Bronchial epithelial cell (primary cell): ENCODE measurements at regions not wholly inside any gene's neighbourhood (a gene's known extent, or its start where the extent isn't known, plus 50 kb on each side); places are given as distances from the start of the nearest gene placed in this dataset.
A peak's percentile ranks its signal among the peaks of the same experiment; 100 is the strongest.

ENCODE experiments used
- DNase-seq: peaks from one replicate; pipeline ENCODE4 v3.0.0-alpha.2; 2010; ENCODE audit warnings: low read depth
- FAIRE-seq: peaks from 2 replicates; lab custom pipeline; 2011; peaks lifted over from hg19 to GRCh38; lab: Jason Lieb, UNC
- H3K27me3 ChIP-seq: 2 replicates; pipeline ENCODE4 v1.5.1; 2011; ENCODE audit warnings: low read length; ENCODE audit not compliant: control insufficient read depth, insufficient read depth
- H3K36me3 ChIP-seq: 2 replicates; pipeline ENCODE4 v1.5.1; 2011; ENCODE audit warnings: low read length; ENCODE audit not compliant: control insufficient read depth, insufficient read depth
- H3K4me3 ChIP-seq: 2 replicates; pipeline ENCODE4 v1.5.1; 2011; ENCODE audit warnings: mild to moderate bottlenecking, low read depth, low read length, control low read depth
- CTCF ChIP-seq: IDR thresholded peaks from 2 replicates; pipeline ENCODE4 v1.5.1; 2011; ENCODE audit warnings: mild to moderate bottlenecking, moderate library complexity, low read length, control low read depth, inconsistent platforms; ENCODE audit not compliant: insufficient read depth, severe bottlenecking

- TF ChIP-seq CTCF = no peak
- Histone ChIP-seq H3K27me3 (no peaks in the 10 kb centered on the region), H3K4me3 (no peak overlapping the region), H3K36me3 (no peaks in the 10 kb centered on the region)
- FAIRE-seq (no peak), DNase-seq (no peak)
Measured at GRCh38 chr16:52631711-52632110, 84.8 kb upstream of the TOX3 start.

GRCh38 chr16:52630711-52631110 is 83.8 kb upstream of the TOX3 start:
- Histone ChIP-seq H3K27me3 (no peaks in the 10 kb centered on the region), H3K36me3 (no peaks in the 10 kb centered on the region), H3K4me3 (no peak overlapping the region)
- FAIRE-seq = no peak
- no peak for DNase-seq
- TF ChIP-seq CTCF = no peak

GRCh38 chr16:52629296-52629695 is 82.4 kb upstream of the TOX3 start:
- peak; percentile 90 for DNase-seq

GRCh38 chr16:52624891-52625290 is 77.9 kb upstream of the TOX3 start:
- no peak overlapping the region for H3K4me3 ChIP-seq
- H3K27me3 ChIP-seq = no peaks in the 10 kb centered on the region
- DNase-seq (peak; percentile 18), FAIRE-seq (no peak)
- no peaks in the 10 kb centered on the region for H3K36me3 ChIP-seq
- TF ChIP-seq CTCF = no peak

More at GRCh38 chr16:52629296-52629695, 82.4 kb upstream of the TOX3 start:
- H3K36me3 ChIP-seq = no peaks in the 10 kb centered on the region
- no peak overlapping the region for H3K4me3 ChIP-seq
- FAIRE-seq = no peak
- TF ChIP-seq CTCF = no peak
- no peaks in the 10 kb centered on the region for H3K27me3 ChIP-seq

GRCh38 chr16:52621651-52622050 is 74.7 kb upstream of the TOX3 start:
- Histone ChIP-seq H3K27me3 (no peaks in the 10 kb centered on the region), H3K36me3 (no peaks in the 10 kb centered on the region), H3K4me3 (no peak overlapping the region)
- DNase-seq (peak; percentile 37), FAIRE-seq (no peak)
- no peak for TF ChIP-seq CTCF

GRCh38 chr16:52618753-52619497 is 72.0 kb upstream of the TOX3 start:
- TF ChIP-seq CTCF = no peak
- no peaks in the 10 kb centered on the region for H3K36me3 ChIP-seq
- H3K4me3 ChIP-seq = no peak overlapping the region
- DNase-seq (peak; percentile 55), FAIRE-seq (no peak)
- no peaks in the 10 kb centered on the region for H3K27me3 ChIP-seq
